ENCODE measurements at regions not wholly inside any gene's neighbourhood (a gene's known extent, or its start where the extent isn't known, plus 50 kb on each side); places are given as distances from the start of the nearest gene placed in this dataset.

DNA sequence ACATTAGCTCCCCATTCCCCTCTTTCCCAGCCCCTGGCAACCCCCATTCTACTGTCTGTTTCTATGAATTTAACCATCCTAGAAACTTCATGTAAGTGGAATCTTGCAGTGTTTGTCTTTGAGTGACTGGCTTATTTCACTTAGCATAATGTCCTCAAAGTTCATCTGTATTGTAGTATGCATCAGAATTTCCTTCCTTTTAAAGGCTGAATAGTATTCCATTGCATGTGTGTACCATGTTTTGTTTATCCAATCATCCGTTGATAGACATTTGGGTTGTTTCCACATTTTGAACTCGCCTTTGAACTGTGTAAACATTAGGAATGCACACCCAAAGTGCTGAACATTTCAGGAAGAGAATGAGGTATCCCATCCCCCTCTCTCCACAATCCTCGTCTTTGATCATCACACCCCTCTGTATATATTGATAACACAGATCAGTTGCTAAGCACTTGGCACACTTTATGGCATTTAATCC, 56.4 kb upstream of the PLAC1 start:
- no peak for TF ChIP-seq CTCF (conservative IDR thresholded peaks at IDR 0.05; ENCODE audit: low read depth, low read length)
- no peak for DNase-seq (ENCODE audit: low read depth)
- H3K4me3 ChIP-seq (ENCODE audit: low read depth, low read length), result no peak overlapping the region

DNA sequence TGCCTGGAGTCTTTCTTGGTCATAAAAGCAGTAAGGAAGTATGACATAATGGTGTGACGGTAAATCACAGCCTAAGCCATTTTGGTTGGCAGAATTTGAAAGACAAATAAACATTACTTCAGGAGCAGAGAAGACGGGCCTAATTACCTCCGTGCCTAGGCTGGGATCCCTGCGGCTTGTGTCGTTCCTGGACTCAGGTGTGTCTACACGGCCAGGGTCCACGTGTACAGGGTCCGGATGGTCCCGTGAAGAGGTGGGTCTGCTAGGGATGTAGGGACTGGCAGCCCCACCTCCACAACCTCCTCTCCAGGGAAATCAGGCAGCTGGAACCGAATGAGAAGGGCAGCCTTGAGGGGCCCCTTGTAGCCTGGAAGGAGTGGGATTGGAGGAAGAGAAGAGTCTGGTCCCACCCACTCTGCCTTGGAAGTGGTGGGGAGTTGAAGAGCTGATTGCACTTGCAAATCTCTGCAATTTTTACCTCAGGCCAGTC, 55.4 kb upstream of the PLAC1 start:
- TF ChIP-seq CTCF (conservative IDR thresholded peaks at IDR 0.05; ENCODE audit: low read depth, low read length), result no peak
- no peak for DNase-seq (ENCODE audit: low read depth)
- H3K4me3 ChIP-seq (ENCODE audit: low read depth, low read length), result no peak overlapping the region

- no peak overlapping the region for H3K4me3 ChIP-seq (ENCODE audit: low read depth, low read length)
- TF ChIP-seq CTCF (conservative IDR thresholded peaks at IDR 0.05; ENCODE audit: low read depth, low read length), result no peak
- no peak for DNase-seq (ENCODE audit: low read depth)
Measured at GRCh38 chrX:134712272-134712671, 54.0 kb upstream of the PLAC1 start.

DNA sequence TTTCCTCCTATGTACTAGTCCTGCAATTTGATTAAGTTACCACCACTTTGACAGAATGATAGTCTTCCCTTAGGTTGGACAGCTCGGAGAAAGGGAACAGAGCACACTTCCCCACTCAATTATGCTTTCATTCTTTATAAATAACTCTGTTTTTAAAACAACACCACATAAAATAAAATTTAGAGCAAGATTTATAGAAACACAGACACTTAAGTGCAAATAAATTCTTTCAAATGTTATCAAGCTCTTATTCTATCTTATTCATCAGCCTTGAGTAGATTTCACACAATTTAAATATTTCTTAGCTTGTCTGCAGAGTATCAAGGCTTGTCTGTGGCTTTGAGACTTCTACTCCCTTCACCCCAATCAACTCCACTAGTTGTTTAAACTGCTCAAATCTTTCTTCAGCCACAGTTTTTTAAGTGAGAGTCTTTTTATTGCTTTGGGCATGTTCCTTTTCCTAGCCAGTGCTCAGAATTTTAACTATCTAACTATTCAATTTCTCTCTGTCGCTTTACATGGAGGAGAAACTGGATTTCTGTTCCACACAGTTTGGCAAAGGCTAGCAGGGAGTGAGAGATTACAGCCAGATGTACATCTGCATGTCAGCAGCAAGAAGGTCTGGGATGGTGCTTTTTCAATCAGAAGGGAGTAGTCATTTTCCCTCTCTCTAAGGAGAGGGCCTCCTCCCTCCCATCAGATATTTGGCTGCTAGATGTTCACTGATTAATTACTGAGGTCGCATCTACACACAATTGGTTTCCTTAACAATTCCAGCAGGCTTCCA, 53.1 kb upstream of the PLAC1 start:
- no peak overlapping the region for H3K4me3 ChIP-seq (ENCODE audit: low read depth, low read length)
- no peak for TF ChIP-seq CTCF (conservative IDR thresholded peaks at IDR 0.05; ENCODE audit: low read depth, low read length)
- DNase-seq (ENCODE audit: low read depth), result no peak

All from epithelial cell of proximal tubule (primary cell).